ENCODE measurements at regions not wholly inside any gene's neighbourhood (a gene's known extent, or its start where the extent isn't known, plus 50 kb on each side); places are given as distances from the start of the nearest gene placed in this dataset.

- Histone ChIP-seq H3K36me3 (no peaks in the 10 kb centered on the region), H3K9me3 (no peaks in the 10 kb centered on the region), H3K27me3 (no peaks in the 10 kb centered on the region), H3K4me3 (no peak overlapping the region), H3K27ac (no peak overlapping the region), H3K4me1 (ENCODE audit: insufficient read depth) (peaks cover 2% of the 10 kb centered on the region)
- no peak for DNase-seq
- TF ChIP-seq EP300 (IDR thresholded peaks at IDR 0.05): no peak
- no peak for TF ChIP-seq POLR2A (IDR thresholded peaks at IDR 0.05)
- TF ChIP-seq, protein P1, sequence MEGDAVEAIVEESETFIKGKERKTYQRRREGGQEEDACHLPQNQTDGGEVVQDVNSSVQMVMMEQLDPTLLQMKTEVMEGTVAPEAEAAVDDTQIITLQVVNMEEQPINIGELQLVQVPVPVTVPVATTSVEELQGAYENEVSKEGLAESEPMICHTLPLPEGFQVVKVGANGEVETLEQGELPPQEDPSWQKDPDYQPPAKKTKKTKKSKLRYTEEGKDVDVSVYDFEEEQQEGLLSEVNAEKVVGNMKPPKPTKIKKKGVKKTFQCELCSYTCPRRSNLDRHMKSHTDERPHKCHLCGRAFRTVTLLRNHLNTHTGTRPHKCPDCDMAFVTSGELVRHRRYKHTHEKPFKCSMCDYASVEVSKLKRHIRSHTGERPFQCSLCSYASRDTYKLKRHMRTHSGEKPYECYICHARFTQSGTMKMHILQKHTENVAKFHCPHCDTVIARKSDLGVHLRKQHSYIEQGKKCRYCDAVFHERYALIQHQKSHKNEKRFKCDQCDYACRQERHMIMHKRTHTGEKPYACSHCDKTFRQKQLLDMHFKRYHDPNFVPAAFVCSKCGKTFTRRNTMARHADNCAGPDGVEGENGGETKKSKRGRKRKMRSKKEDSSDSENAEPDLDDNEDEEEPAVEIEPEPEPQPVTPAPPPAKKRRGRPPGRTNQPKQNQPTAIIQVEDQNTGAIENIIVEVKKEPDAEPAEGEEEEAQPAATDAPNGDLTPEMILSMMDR (IDR thresholded peaks at IDR 0.05): no peak
- WGBS, 3 donors: 12 to 13% (median 13%) methylated on average over 7 of the region's 7 CpGs
- intact Hi-C loops (cut with DNase I): no loop called here
These were observed 933.0 kb downstream of the TLE4 start for GRCh38 chr9:80504601-80505230.

DNA sequence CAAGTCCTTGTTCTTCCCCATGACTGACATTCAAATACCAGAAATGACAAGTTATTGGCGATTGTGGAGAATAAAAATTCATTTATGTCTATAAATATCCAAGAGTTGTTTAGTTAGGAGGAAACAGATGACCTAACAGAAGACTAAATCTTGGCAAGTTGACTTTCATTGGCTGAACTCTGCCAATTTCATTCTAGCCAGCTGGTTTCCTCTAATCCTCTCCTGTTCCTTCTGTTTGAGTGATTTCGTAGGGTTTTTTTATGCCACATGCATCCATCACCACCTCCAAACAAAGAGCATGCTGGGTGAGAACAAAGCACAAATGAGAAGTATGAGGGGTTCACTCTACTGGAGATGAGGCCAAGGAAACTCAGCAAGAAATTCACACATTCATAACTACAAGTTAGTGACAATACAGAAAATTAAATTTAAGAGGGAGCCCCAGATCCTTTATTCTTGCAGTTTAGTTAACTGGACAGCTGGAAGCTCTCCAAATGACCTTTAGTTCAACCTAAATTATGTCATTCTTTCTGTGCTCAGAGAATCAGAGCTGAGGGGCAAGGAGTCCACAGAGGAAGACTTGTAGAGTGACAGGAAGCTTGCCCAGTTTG lies 932.0 kb downstream of the TLE4 start:
- WGBS, 3 donors: 37 to 54% (median 47%) methylated on average over 2 of the region's 2 CpGs
- H3K9me3 ChIP-seq: no peaks in the 10 kb centered on the region
- DNase-seq: no peak
- TF ChIP-seq EP300 (IDR thresholded peaks at IDR 0.05) (no peak), POLR2A (IDR thresholded peaks at IDR 0.05) (no peak)
- TF ChIP-seq, protein P1 (IDR thresholded peaks at IDR 0.05): no peak
- peaks cover 2% of the 10 kb centered on the region for H3K4me1 ChIP-seq (ENCODE audit: insufficient read depth)
- H3K27ac ChIP-seq: no peak overlapping the region
- no peak overlapping the region for H3K4me3 ChIP-seq
- intact Hi-C loops (cut with DNase I): no loop called here
- H3K27me3 ChIP-seq: no peaks in the 10 kb centered on the region
- H3K36me3 ChIP-seq: no peaks in the 10 kb centered on the region

DNA sequence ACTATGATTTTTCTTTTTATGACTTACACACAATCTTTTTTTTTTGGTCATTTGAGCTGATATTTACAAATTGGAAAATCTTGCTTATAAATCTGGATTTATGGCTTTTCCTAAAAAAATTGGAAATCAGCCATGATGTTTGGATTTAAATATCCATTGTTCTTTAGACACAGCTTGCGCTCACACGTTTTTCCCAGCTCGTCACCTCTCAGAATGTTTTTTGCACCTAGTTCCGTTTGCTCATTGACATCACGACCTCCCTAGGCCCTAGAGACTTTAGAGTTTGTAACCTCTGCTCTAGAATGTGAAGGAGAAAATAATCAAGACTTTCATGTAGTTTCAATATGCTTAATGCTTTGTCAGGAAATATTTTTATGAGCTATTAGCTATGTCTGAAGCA lies 930.5 kb downstream of the TLE4 start:
- no peak for DNase-seq
- H3K4me3 ChIP-seq: no peak overlapping the region
- H3K36me3 ChIP-seq: no peaks in the 10 kb centered on the region
- TF ChIP-seq, protein P1 (IDR thresholded peaks at IDR 0.05): no peak
- TF ChIP-seq EP300 (IDR thresholded peaks at IDR 0.05) (no peak), POLR2A (IDR thresholded peaks at IDR 0.05) (no peak)
- H3K27me3 ChIP-seq: no peaks in the 10 kb centered on the region
- 80 to 89% (median 83%) methylated on average over 5 of the region's 5 CpGs for WGBS, 3 donors
- H3K4me1 ChIP-seq (ENCODE audit: insufficient read depth): peaks cover 2% of the 10 kb centered on the region
- H3K27ac ChIP-seq: no peak overlapping the region
- intact Hi-C loops (cut with DNase I): no loop called here
- no peaks in the 10 kb centered on the region for H3K9me3 ChIP-seq

DNA sequence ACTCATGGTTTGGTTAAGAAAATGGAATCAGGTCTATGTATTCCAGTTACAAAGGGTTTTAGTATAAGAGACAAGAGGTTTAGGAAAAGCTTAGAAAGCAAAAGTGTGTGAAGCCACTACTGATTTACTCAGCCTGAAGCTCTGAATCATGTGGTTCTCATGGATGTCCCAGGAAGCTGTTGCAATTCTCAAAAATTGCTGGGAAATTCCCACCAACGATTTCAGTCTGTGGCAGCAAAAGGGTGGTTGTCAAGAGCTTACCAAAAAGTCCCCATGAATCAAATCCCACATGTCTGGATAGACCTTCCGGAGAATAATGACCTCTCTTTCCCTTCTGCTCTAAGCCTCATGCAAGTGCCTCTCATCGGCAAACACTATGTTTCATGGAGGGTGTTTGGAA lies 929.9 kb downstream of the TLE4 start:
- no peaks in the 10 kb centered on the region for H3K27me3 ChIP-seq
- no peaks in the 10 kb centered on the region for H3K9me3 ChIP-seq
- H3K4me1 ChIP-seq (ENCODE audit: insufficient read depth): peaks cover 2% of the 10 kb centered on the region
- 56 to 76% (median 74%) methylated on average over 3 of the region's 3 CpGs for WGBS, 3 donors
- intact Hi-C loops (cut with DNase I): no loop called here
- no peak overlapping the region for H3K4me3 ChIP-seq
- H3K27ac ChIP-seq: no peak overlapping the region
- no peaks in the 10 kb centered on the region for H3K36me3 ChIP-seq
- DNase-seq: no peak
- no peak for TF ChIP-seq EP300 (IDR thresholded peaks at IDR 0.05)

GRCh38 chr9:80500300-80500699 lies 928.5 kb downstream of the TLE4 start:
- Histone ChIP-seq H3K27me3 (no peaks in the 10 kb centered on the region), H3K4me3 (no peak overlapping the region), H3K36me3 (no peaks in the 10 kb centered on the region), H3K4me1 (ENCODE audit: insufficient read depth) (peaks cover 2% of the 10 kb centered on the region), H3K27ac (no peak overlapping the region), H3K9me3 (no peaks in the 10 kb centered on the region)
- intact Hi-C loops (cut with DNase I): no loop called here
- 92 to 98% (median 93%) methylated on average over 4 of the region's 4 CpGs for WGBS, 3 donors
- DNase-seq: no peak
- no peak for TF ChIP-seq POLR2A (IDR thresholded peaks at IDR 0.05)
- TF ChIP-seq EP300 (IDR thresholded peaks at IDR 0.05): no peak
- TF ChIP-seq, protein P1 (IDR thresholded peaks at IDR 0.05): no peak
